KMS-11 (cell line): ENCODE measurements at regions not wholly inside any gene's neighbourhood (a gene's known extent, or its start where the extent isn't known, plus 50 kb on each side); places are given as distances from the start of the nearest gene placed in this dataset.
"Not testable (repeated sequence)": the region's sequence is repeated elsewhere in the genome, so short reads cannot be mapped to it uniquely, and the experiment has no call there.

Experiments
- H2AFZ ChIP-seq: fragments of 200-600 bp; sonication (generic); 2 replicates; pipeline ENCODE4 v1.6.1; 2016; ENCODE audit warnings: antibody characterized with exemption, mixed run types, low read depth
- H3K27ac ChIP-seq: fragments of 200-600 bp; sonication (generic); 2 replicates; pipeline ENCODE4 v1.6.1; 2016; ENCODE audit warnings: mild to moderate bottlenecking, mixed run types
- H3K27me3 ChIP-seq: fragments of 200-600 bp; sonication (generic); 2 replicates; pipeline ENCODE4 v1.6.1; 2017; ENCODE audit warnings: mild to moderate bottlenecking, low read depth, mixed run types, moderate library complexity; ENCODE audit not compliant: insufficient read depth
- H3K36me3 ChIP-seq: fragments of 200-600 bp; sonication (generic); 2 replicates; pipeline ENCODE4 v1.6.1; 2017; ENCODE audit warnings: mild to moderate bottlenecking, mixed run types; ENCODE audit not compliant: insufficient read depth
- H3K4me1 ChIP-seq: fragments of 200-600 bp; sonication (generic); 2 replicates; pipeline ENCODE4 v1.6.1; 2016; ENCODE audit warnings: mild to moderate bottlenecking, low read depth, mixed run types; ENCODE audit not compliant: poor library complexity, severe bottlenecking
- H3K4me2 ChIP-seq: fragments of 200-600 bp; sonication (generic); 2 replicates; pipeline ENCODE4 v1.7.0; 2016; ENCODE audit warnings: mild to moderate bottlenecking, mixed run types
- H3K4me3 ChIP-seq: fragments of 200-600 bp; sonication (generic); IDR thresholded peaks from 2 replicates; pipeline ENCODE4 v1.6.1; 2017; ENCODE audit warnings: low read depth, low read length, mixed read lengths; ENCODE audit not compliant: insufficient read depth
- H3K79me2 ChIP-seq: fragments of 200-600 bp; sonication (generic); 2 replicates; pipeline ENCODE4 v1.6.1; 2016; ENCODE audit warnings: low read depth, mixed run types; ENCODE audit not compliant: insufficient read depth
- H3K9ac ChIP-seq: fragments of 200-600 bp; sonication (generic); 2 replicates; pipeline ENCODE4 v1.6.1; 2016; ENCODE audit warnings: mild to moderate bottlenecking, mixed run types
- H4K20me1 ChIP-seq: fragments of 200-600 bp; sonication (generic); 2 replicates; pipeline ENCODE4 v1.6.1; 2016; ENCODE audit warnings: mild to moderate bottlenecking, mixed run types; ENCODE audit not compliant: insufficient read depth
- TF ChIP-seq, protein P1 (sequence below): fragments of 200-600 bp; sonication (generic); conservative IDR thresholded peaks from 2 replicates; pipeline ENCODE4 v1.6.1; 2017; ENCODE audit warnings: low read depth, mild to moderate bottlenecking, antibody characterized with exemption, low read length, moderate library complexity, mixed read lengths

- Histone ChIP-seq H3K4me2 (no peak overlapping the region), H3K4me1 (no peaks in the 10 kb centered on the region), H3K27ac (no peak overlapping the region), H3K36me3 (no peaks in the 10 kb centered on the region), H3K79me2 (no peaks in the 10 kb centered on the region), H4K20me1 (no peaks in the 10 kb centered on the region), H2AFZ (no peak overlapping the region), H3K27me3 (no peaks in the 10 kb centered on the region), H3K9ac (no peak overlapping the region), H3K4me3 (no peak overlapping the region)
- TF ChIP-seq, protein P1, sequence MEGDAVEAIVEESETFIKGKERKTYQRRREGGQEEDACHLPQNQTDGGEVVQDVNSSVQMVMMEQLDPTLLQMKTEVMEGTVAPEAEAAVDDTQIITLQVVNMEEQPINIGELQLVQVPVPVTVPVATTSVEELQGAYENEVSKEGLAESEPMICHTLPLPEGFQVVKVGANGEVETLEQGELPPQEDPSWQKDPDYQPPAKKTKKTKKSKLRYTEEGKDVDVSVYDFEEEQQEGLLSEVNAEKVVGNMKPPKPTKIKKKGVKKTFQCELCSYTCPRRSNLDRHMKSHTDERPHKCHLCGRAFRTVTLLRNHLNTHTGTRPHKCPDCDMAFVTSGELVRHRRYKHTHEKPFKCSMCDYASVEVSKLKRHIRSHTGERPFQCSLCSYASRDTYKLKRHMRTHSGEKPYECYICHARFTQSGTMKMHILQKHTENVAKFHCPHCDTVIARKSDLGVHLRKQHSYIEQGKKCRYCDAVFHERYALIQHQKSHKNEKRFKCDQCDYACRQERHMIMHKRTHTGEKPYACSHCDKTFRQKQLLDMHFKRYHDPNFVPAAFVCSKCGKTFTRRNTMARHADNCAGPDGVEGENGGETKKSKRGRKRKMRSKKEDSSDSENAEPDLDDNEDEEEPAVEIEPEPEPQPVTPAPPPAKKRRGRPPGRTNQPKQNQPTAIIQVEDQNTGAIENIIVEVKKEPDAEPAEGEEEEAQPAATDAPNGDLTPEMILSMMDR = no peak
Measured at GRCh38 chr10:55793024-55793423, 568.0 kb downstream of the ZWINT start.

DNA sequence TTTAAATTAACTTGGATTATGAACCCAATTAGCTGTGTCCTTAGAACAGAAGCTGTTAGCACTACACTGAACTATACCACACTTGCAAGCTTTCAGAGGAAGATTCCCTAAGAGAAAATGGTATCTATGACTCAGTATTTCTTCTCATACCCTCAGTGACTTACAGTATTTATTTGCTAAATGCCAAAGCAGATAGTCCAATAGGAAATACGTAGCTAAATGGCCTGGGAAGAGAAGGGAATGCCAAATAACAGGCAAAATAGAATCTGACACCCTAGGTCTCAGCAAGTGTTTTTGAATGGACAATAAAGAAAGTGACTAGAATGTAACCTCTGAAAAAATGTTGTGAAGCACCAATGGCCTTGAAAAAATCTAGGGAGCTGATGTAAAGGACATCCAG, 570.8 kb downstream of the ZWINT start:
- not testable (repeated sequence) for H3K4me2 ChIP-seq, H3K27ac ChIP-seq, H3K79me2 ChIP-seq, H3K27me3 ChIP-seq, H4K20me1 ChIP-seq, H2AFZ ChIP-seq, H3K9ac ChIP-seq, H3K36me3 ChIP-seq, H3K4me3 ChIP-seq, H3K4me1 ChIP-seq

- Histone ChIP-seq H2AFZ (no peak overlapping the region), H4K20me1 (no peaks in the 10 kb centered on the region), H3K9ac (no peak overlapping the region), H3K4me1 (no peaks in the 10 kb centered on the region), H3K4me2 (no peak overlapping the region), H3K4me3 (no peak overlapping the region), H3K27ac (no peak overlapping the region), H3K79me2 (no peaks in the 10 kb centered on the region), H3K27me3 (no peaks in the 10 kb centered on the region), H3K36me3 (no peaks in the 10 kb centered on the region)
- TF ChIP-seq, protein P1 = no peak
Measured at GRCh38 chr10:55786461-55787050, 574.5 kb downstream of the ZWINT start.

- TF ChIP-seq, protein P1 = no peak
- Histone ChIP-seq H3K79me2 (no peaks in the 10 kb centered on the region), H3K27me3 (no peaks in the 10 kb centered on the region), H3K4me3 (no peak overlapping the region), H3K4me1 (no peaks in the 10 kb centered on the region), H3K27ac (no peak overlapping the region), H2AFZ (no peak overlapping the region), H4K20me1 (no peaks in the 10 kb centered on the region), H3K4me2 (no peak overlapping the region), H3K36me3 (no peaks in the 10 kb centered on the region), H3K9ac (no peak overlapping the region)
Measured at GRCh38 chr10:55782181-55782580, 578.9 kb downstream of the ZWINT start.

- Histone ChIP-seq H3K27ac (no peak overlapping the region), H3K36me3 (no peaks in the 10 kb centered on the region), H3K79me2 (no peaks in the 10 kb centered on the region), H3K4me1 (no peaks in the 10 kb centered on the region), H4K20me1 (no peaks in the 10 kb centered on the region), H3K9ac (no peak overlapping the region), H3K4me3 (no peak overlapping the region), H3K4me2 (no peak overlapping the region), H3K27me3 (no peaks in the 10 kb centered on the region), H2AFZ (no peak overlapping the region)
- TF ChIP-seq, protein P1 = no peak
Measured at GRCh38 chr10:55766212-55766611, 594.8 kb downstream of the ZWINT start.
